Nephron (organoid): ENCODE measurements at regions not wholly inside any gene's neighbourhood (a gene's known extent, or its start where the extent isn't known, plus 50 kb on each side); places are given as distances from the start of the nearest gene placed in this dataset.
"Not testable (repeated sequence)": the region's sequence is repeated elsewhere in the genome, so short reads cannot be mapped to it uniquely, and the experiment has no call there.

Source experiments
- H3K27ac Mint-ChIP-seq, 3 experiments: 2 replicates each; pipeline ENCODE4 v1.8.0; 2020; ENCODE audit warnings: mixed read lengths in 3 of 3, mild to moderate bottlenecking in 2 of 3, moderate library complexity in 1 of 3
- H3K27me3 Mint-ChIP-seq: 2 replicates; pipeline ENCODE4 v1.8.0; 2021; ENCODE audit warnings: low read depth, mild to moderate bottlenecking, moderate library complexity, mixed read lengths
- H3K36me3 Mint-ChIP-seq: 2 replicates; pipeline ENCODE4 v1.8.0; 2020; ENCODE audit warnings: low read depth, mixed read lengths
- H3K4me1 Mint-ChIP-seq: 2 replicates; pipeline ENCODE4 v1.8.0; 2020; ENCODE audit warnings: mixed read lengths
- H3K4me3 Mint-ChIP-seq, 3 experiments: 2 replicates each; pipeline ENCODE4 v1.8.0; 2020; ENCODE audit warnings: mild to moderate bottlenecking in 3 of 3, mixed read lengths in 3 of 3, moderate library complexity in 2 of 3
- H3K9me3 Mint-ChIP-seq: 2 replicates; pipeline ENCODE4 v1.8.0; 2020; ENCODE audit warnings: mixed read lengths
- CTCF ChIP-seq, 3 experiments: fragments of 200-600 bp; sonication (generic); IDR thresholded peaks; one replicate each; pipeline ENCODE4 v1.5.0; 2021; ENCODE audit warnings: antibody characterized with exemption in 3 of 3; ENCODE audit not compliant: unreplicated experiment in 3 of 3

- Mint-ChIP-seq H3K27ac (no peak overlapping the region), H3K36me3 (no peaks in the 10 kb centered on the region), H3K4me3 (no peak overlapping the region), H3K4me1 (no peaks in the 10 kb centered on the region), H3K27me3 (peaks cover 14% of the 10 kb centered on the region), H3K9me3 (peaks cover 6% of the 10 kb centered on the region)
- no peak for TF ChIP-seq CTCF (IDR thresholded peaks at IDR 0.05; ENCODE audit: unreplicated experiment in 3 of 3)
Measured at GRCh38 chr11:129643031-129643721, 172.5 kb upstream of the TMEM45B start.

GRCh38 chr11:129644326-129644725 lies 171.3 kb upstream of the TMEM45B start:
- Mint-ChIP-seq H3K4me1 (no peaks in the 10 kb centered on the region), H3K36me3 (no peaks in the 10 kb centered on the region), H3K27me3 (peaks cover 14% of the 10 kb centered on the region), H3K27ac (no peak overlapping the region), H3K4me3 (no peak overlapping the region), H3K9me3 (peaks cover 8% of the 10 kb centered on the region)
- TF ChIP-seq CTCF (IDR thresholded peaks at IDR 0.05; ENCODE audit: unreplicated experiment in 3 of 3): no peak

- Mint-ChIP-seq H3K9me3 (peaks cover 11% of the 10 kb centered on the region), H3K27me3 (peaks cover 10% of the 10 kb centered on the region), H3K4me1 (no peaks in the 10 kb centered on the region), H3K4me3 (no peak overlapping the region), H3K27ac (no peak overlapping the region), H3K36me3 (no peaks in the 10 kb centered on the region)
- TF ChIP-seq CTCF (IDR thresholded peaks at IDR 0.05; ENCODE audit: unreplicated experiment in 3 of 3): no peak
Measured at GRCh38 chr11:129645943-129646342, 169.7 kb upstream of the TMEM45B start.

GRCh38 chr11:129650044-129650443 lies 165.6 kb upstream of the TMEM45B start:
- not testable (repeated sequence) for H3K36me3 Mint-ChIP-seq, H3K4me3 Mint-ChIP-seq, H3K27me3 Mint-ChIP-seq, H3K27ac Mint-ChIP-seq, H3K4me1 Mint-ChIP-seq
- peaks cover 22% of the 10 kb centered on the region for H3K9me3 Mint-ChIP-seq

GRCh38 chr11:129652835-129653234 lies 162.8 kb upstream of the TMEM45B start:
- peaks cover 12% of the 10 kb centered on the region for H3K36me3 Mint-ChIP-seq
- peaks cover 41% of the 10 kb centered on the region for H3K9me3 Mint-ChIP-seq
- TF ChIP-seq CTCF (IDR thresholded peaks at IDR 0.05; ENCODE audit: unreplicated experiment in 3 of 3): no peak
- H3K4me3 Mint-ChIP-seq: no peak overlapping the region
- peaks cover 19% of the 10 kb centered on the region for H3K4me1 Mint-ChIP-seq
- H3K27ac Mint-ChIP-seq: no peak overlapping the region
- H3K27me3 Mint-ChIP-seq: peaks cover 11% of the 10 kb centered on the region

- Mint-ChIP-seq H3K4me3 (no peak overlapping the region), H3K4me1 (peaks cover 29% of the 10 kb centered on the region), H3K27ac (no peak overlapping the region), H3K9me3 (peaks cover 46% of the 10 kb centered on the region), H3K36me3 (peaks cover 12% of the 10 kb centered on the region), H3K27me3 (peaks cover 11% of the 10 kb centered on the region)
- TF ChIP-seq CTCF (IDR thresholded peaks at IDR 0.05; ENCODE audit: unreplicated experiment in 3 of 3): no peak
Measured at GRCh38 chr11:129655247-129655832, 160.3 kb upstream of the TMEM45B start.
